ENCODE measurements at regions not wholly inside any gene's neighbourhood (a gene's known extent, or its start where the extent isn't known, plus 50 kb on each side); places are given as distances from the start of the nearest gene placed in this dataset.

GRCh38 chr4:124486423-124486822 is 226.1 kb downstream of the ANKRD50 start:
- Histone ChIP-seq H3K27me3 (ENCODE audit: control insufficient read depth, low read length) (no peaks in the 10 kb centered on the region), H3K4me1 (ENCODE audit: control insufficient read depth, low read length) (no peaks in the 10 kb centered on the region), H3K79me2 (ENCODE audit: control insufficient read depth, low read length) (no peaks in the 10 kb centered on the region), H3K9me2 (replicated peaks; ENCODE audit: control insufficient read depth, low read length) (no peaks in the 10 kb centered on the region), H3K27ac (ENCODE audit: low read depth, low read length) (no peak overlapping the region), H3K4me2 (ENCODE audit: low read length) (no peak overlapping the region), H3K4me3 (ENCODE audit: low read length) (no peak overlapping the region), H3K36me3 (ENCODE audit: control insufficient read depth, low read length) (no peaks in the 10 kb centered on the region), H3K9me3 (ENCODE audit: control insufficient read depth, insufficient read depth, low read length) (no peaks in the 10 kb centered on the region), H4K20me1 (ENCODE audit: control insufficient read depth, insufficient read depth, low read depth, low read length) (no peaks in the 10 kb centered on the region), H3F3A (ENCODE audit: control insufficient read depth, insufficient read depth) (no peaks in the 10 kb centered on the region)
- TF ChIP-seq CTCF (IDR thresholded peaks at IDR 0.05; ENCODE audit: low read depth, low read length, poor library complexity, severe bottlenecking) (no peak), EZH2phosphoT487 (IDR thresholded peaks at IDR 0.05; ENCODE audit: borderline replicate concordance, low read length) (no peak)

DNA sequence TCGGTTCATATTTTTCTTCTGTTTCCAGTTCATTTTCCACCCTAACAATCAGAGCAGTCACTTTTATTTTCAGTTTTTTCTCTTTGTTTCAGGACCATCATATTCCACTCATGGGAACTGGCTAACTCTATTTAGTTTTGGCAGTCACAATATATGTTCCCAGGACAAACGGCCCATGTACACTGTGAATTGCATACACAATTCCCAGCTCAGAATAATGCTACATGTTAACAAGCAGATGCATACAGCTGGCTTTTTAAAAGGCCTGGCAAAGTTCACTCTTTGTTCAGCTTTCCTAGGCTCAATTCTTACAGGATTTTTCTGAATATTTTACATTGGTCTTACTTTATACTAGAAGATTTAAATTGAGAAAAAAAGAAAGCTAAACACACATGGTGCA is 224.9 kb downstream of the ANKRD50 start:
- Histone ChIP-seq H3K9me3 (ENCODE audit: control insufficient read depth, insufficient read depth, low read length) (no peaks in the 10 kb centered on the region), H3K4me1 (ENCODE audit: control insufficient read depth, low read length) (no peaks in the 10 kb centered on the region), H3K27me3 (ENCODE audit: control insufficient read depth, low read length) (no peaks in the 10 kb centered on the region), H3K36me3 (ENCODE audit: control insufficient read depth, low read length) (no peaks in the 10 kb centered on the region), H3K79me2 (ENCODE audit: control insufficient read depth, low read length) (no peaks in the 10 kb centered on the region), H3K4me3 (ENCODE audit: low read length) (no peak overlapping the region), H3K4me2 (ENCODE audit: low read length) (no peak overlapping the region), H3F3A (ENCODE audit: control insufficient read depth, insufficient read depth) (no peaks in the 10 kb centered on the region), H3K27ac (ENCODE audit: low read depth, low read length) (no peak overlapping the region), H3K9me2 (replicated peaks; ENCODE audit: control insufficient read depth, low read length) (no peaks in the 10 kb centered on the region), H4K20me1 (ENCODE audit: control insufficient read depth, insufficient read depth, low read depth, low read length) (no peaks in the 10 kb centered on the region)
- TF ChIP-seq EZH2phosphoT487 (IDR thresholded peaks at IDR 0.05; ENCODE audit: borderline replicate concordance, low read length) (no peak), CTCF (IDR thresholded peaks at IDR 0.05; ENCODE audit: low read depth, low read length, poor library complexity, severe bottlenecking) (no peak)

- H3K4me3 ChIP-seq (ENCODE audit: low read length) = no peak overlapping the region
- H3K36me3 ChIP-seq (ENCODE audit: control insufficient read depth, low read length) = no peaks in the 10 kb centered on the region
- H3K4me1 ChIP-seq (ENCODE audit: control insufficient read depth, low read length) = no peaks in the 10 kb centered on the region
- no peak for TF ChIP-seq CTCF (IDR thresholded peaks at IDR 0.05; ENCODE audit: low read depth, low read length, poor library complexity, severe bottlenecking)
- no peak for TF ChIP-seq EZH2phosphoT487 (IDR thresholded peaks at IDR 0.05; ENCODE audit: borderline replicate concordance, low read length)
- H3K27me3 ChIP-seq (ENCODE audit: control insufficient read depth, low read length) = no peaks in the 10 kb centered on the region
- no peaks in the 10 kb centered on the region for H3K9me3 ChIP-seq (ENCODE audit: control insufficient read depth, insufficient read depth, low read length)
- H4K20me1 ChIP-seq (ENCODE audit: control insufficient read depth, insufficient read depth, low read depth, low read length) = no peaks in the 10 kb centered on the region
- no peaks in the 10 kb centered on the region for H3F3A ChIP-seq (ENCODE audit: control insufficient read depth, insufficient read depth)
- no peaks in the 10 kb centered on the region for H3K79me2 ChIP-seq (ENCODE audit: control insufficient read depth, low read length)
- no peak overlapping the region for H3K27ac ChIP-seq (ENCODE audit: low read depth, low read length)
- no peaks in the 10 kb centered on the region for H3K9me2 ChIP-seq (replicated peaks; ENCODE audit: control insufficient read depth, low read length)
- no peak overlapping the region for H3K4me2 ChIP-seq (ENCODE audit: low read length)
Observed at GRCh38 chr4:124491361-124492145, 221.0 kb downstream of the ANKRD50 start.

Data from DOHH2 (cell line).